ENCODE measurements at regions not wholly inside any gene's neighbourhood (a gene's known extent, or its start where the extent isn't known, plus 50 kb on each side); places are given as distances from the start of the nearest gene placed in this dataset.

GRCh38 chr2:19720306-19720705 is 181.5 kb downstream of the TTC32 start:
- H3K4me3 ChIP-seq (ENCODE audit: low read depth, low read length), result no peak overlapping the region
- TF ChIP-seq CTCF (IDR thresholded peaks at IDR 0.05; ENCODE audit: insufficient read depth, low read depth, low read length, missing control alignments), result no peak
- DNase-seq (ENCODE audit: low read depth), result no peak

GRCh38 chr2:19719540-19719939 is 182.2 kb downstream of the TTC32 start:
- TF ChIP-seq CTCF (IDR thresholded peaks at IDR 0.05; ENCODE audit: insufficient read depth, low read depth, low read length, missing control alignments), result no peak
- DNase-seq (ENCODE audit: low read depth), result no peak
- H3K4me3 ChIP-seq (ENCODE audit: low read depth, low read length), result no peak overlapping the region

- H3K4me3 ChIP-seq (ENCODE audit: low read depth, low read length), result no peak overlapping the region
- DNase-seq (ENCODE audit: low read depth), result no peak
- TF ChIP-seq CTCF (IDR thresholded peaks at IDR 0.05; ENCODE audit: insufficient read depth, low read depth, low read length, missing control alignments), result no peak
Measured at GRCh38 chr2:19717446-19717845, 184.3 kb downstream of the TTC32 start.

GRCh38 chr2:19714926-19715325 is 186.9 kb downstream of the TTC32 start:
- no peak overlapping the region for H3K4me3 ChIP-seq (ENCODE audit: low read depth, low read length)
- DNase-seq (ENCODE audit: low read depth), result no peak
- no peak for TF ChIP-seq CTCF (IDR thresholded peaks at IDR 0.05; ENCODE audit: insufficient read depth, low read depth, low read length, missing control alignments)

- no peak for DNase-seq (ENCODE audit: low read depth)
- no peak for TF ChIP-seq CTCF (IDR thresholded peaks at IDR 0.05; ENCODE audit: insufficient read depth, low read depth, low read length, missing control alignments)
Measured at GRCh38 chr2:19712850-19713249, 188.9 kb downstream of the TTC32 start.

GRCh38 chr2:19711470-19712372 is 190.1 kb downstream of the TTC32 start:
- peak; percentile 7 for DNase-seq (ENCODE audit: low read depth)
- H3K4me3 ChIP-seq (ENCODE audit: low read depth, low read length), result no peak overlapping the region
- no peak for TF ChIP-seq CTCF (IDR thresholded peaks at IDR 0.05; ENCODE audit: insufficient read depth, low read depth, low read length, missing control alignments)

More at GRCh38 chr2:19712850-19713249, 188.9 kb downstream of the TTC32 start:
- H3K4me3 ChIP-seq (ENCODE audit: low read depth, low read length), result no peak overlapping the region
